Natural killer cell (primary cell): ENCODE measurements at regions not wholly inside any gene's neighbourhood (a gene's known extent, or its start where the extent isn't known, plus 50 kb on each side); places are given as distances from the start of the nearest gene placed in this dataset.

ENCODE experiments used
- ATAC-seq, 3 donors: fragments of 150-1000 bp in 2 of 3; fragments of 200-7000 bp in 1 of 3; cut with Tn5 transposase; 1 replicate in 1 of 3; 2 replicates in 2 of 3; pipeline ENCODE4 v1.10.0; 2021; ENCODE audit warnings: mild to moderate bottlenecking in 2 of 3, moderate library complexity in 2 of 3
- DNase-seq, 2 donors: peaks; one replicate each; pipeline versions ENCODE4 v3.0.0 to v3.0.0-alpha.2; 2013 to 2021; ENCODE audit warnings: mixed read lengths in 1 of 2
- H3K27ac ChIP-seq: one replicate; pipeline ENCODE4 v1.5.1; 2013; ENCODE audit warnings: mild to moderate bottlenecking, low read length
- H3K27me3 ChIP-seq: one replicate; pipeline ENCODE4 v1.6.1; 2013; ENCODE audit warnings: low read length; ENCODE audit not compliant: control insufficient read depth, insufficient read depth
- H3K36me3 ChIP-seq: one replicate; pipeline ENCODE4 v1.6.1; 2013; ENCODE audit warnings: low read length; ENCODE audit not compliant: control insufficient read depth, insufficient read depth
- H3K4me1 ChIP-seq: one replicate; pipeline ENCODE4 v1.6.1; 2013; ENCODE audit warnings: low read length; ENCODE audit not compliant: control insufficient read depth, insufficient read depth
- H3K4me3 ChIP-seq: one replicate; pipeline ENCODE4 v1.5.1; 2013; ENCODE audit warnings: low read length
- H3K9me3 ChIP-seq: one replicate; pipeline ENCODE4 v1.6.1; 2013; ENCODE audit warnings: low read length; ENCODE audit not compliant: control insufficient read depth, insufficient read depth
- H3K27ac Mint-ChIP-seq, 2 donors: one replicate each; pipeline ENCODE4 v1.8.0; 2022; ENCODE audit warnings: mild to moderate bottlenecking in 2 of 2, mixed read lengths in 2 of 2, moderate library complexity in 1 of 2
- H3K27me3 Mint-ChIP-seq, 2 donors: one replicate each; pipeline ENCODE4 v1.8.0; 2022; ENCODE audit warnings: low read depth in 2 of 2, mixed read lengths in 2 of 2
- H3K36me3 Mint-ChIP-seq: one replicate; pipeline ENCODE4 v1.8.0; 2022; ENCODE audit warnings: mixed read lengths
- H3K4me1 Mint-ChIP-seq, 2 donors: one replicate each; pipeline ENCODE4 v1.8.0; 2022; ENCODE audit warnings: mixed read lengths in 2 of 2
- H3K4me3 Mint-ChIP-seq: one replicate; pipeline ENCODE4 v1.8.0; 2022; ENCODE audit warnings: mild to moderate bottlenecking, moderate library complexity, mixed read lengths
- H3K9me3 Mint-ChIP-seq, 2 donors: one replicate each; pipeline ENCODE4 v1.8.0; 2022; ENCODE audit warnings: mixed read lengths in 2 of 2
- WGBS: methylation state at CpG from one replicate; pipeline ENCODE4 v1.1.7; 2013; ENCODE audit warnings: missing lambda C conversion rate; ENCODE audit not compliant: insufficient coverage; 5-methylcytosine and 5-hydroxymethylcytosine counted together
- intact Hi-C: fragments of 100-400 bp; cut with micrococcal nuclease; formaldehyde crosslinking; loops from one replicate; pipeline ENCODE4 v1.14.2; 2022
- TF ChIP-seq, protein P1 (sequence below): fragments of 200-600 bp; IDR thresholded peaks from one replicate; pipeline ENCODE4 v1.8.0; 2022; ENCODE audit warnings: antibody characterized with exemption

DNA sequence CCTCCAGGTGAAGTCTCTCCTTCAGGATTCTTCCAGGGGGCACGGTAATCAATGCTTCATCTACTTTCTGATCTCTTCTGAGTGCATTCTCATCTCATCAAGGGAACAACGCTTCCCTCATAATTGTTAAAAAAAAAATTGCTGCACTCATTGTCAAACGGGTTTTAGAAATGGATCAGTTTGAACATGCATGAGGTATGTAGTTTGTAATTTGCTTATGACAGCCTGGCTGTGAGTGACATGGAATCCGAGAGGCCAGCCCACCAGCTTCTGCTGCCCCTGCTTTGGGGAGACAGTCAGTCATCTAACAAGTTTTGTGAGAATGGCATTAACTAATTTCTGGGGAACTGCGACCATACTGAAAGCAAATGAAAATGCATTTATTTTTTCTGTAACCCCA lies 791.9 kb upstream of the SOX11 start:
- Histone ChIP-seq H3K27ac (no peak overlapping the region), H3K27me3 (no peaks in the 10 kb centered on the region), H3K36me3 (no peaks in the 10 kb centered on the region), H3K9me3 (peaks cover 2% of the 10 kb centered on the region), H3K4me3 (no peak overlapping the region), H3K4me1 (no peaks in the 10 kb centered on the region)
- DNase-seq: no peak
- Mint-ChIP-seq H3K9me3 (peaks cover 10 to 16% of the 10 kb centered on the region in 2 donors), H3K27me3 (no peaks in the 10 kb centered on the region), H3K36me3 (peaks cover 6% of the 10 kb centered on the region), H3K4me3 (no peak overlapping the region), H3K27ac (no peak overlapping the region), H3K4me1 (no peaks in the 10 kb centered on the region)
- intact Hi-C loops: no loop called here
- no peak for ATAC-seq
- TF ChIP-seq, protein P1, sequence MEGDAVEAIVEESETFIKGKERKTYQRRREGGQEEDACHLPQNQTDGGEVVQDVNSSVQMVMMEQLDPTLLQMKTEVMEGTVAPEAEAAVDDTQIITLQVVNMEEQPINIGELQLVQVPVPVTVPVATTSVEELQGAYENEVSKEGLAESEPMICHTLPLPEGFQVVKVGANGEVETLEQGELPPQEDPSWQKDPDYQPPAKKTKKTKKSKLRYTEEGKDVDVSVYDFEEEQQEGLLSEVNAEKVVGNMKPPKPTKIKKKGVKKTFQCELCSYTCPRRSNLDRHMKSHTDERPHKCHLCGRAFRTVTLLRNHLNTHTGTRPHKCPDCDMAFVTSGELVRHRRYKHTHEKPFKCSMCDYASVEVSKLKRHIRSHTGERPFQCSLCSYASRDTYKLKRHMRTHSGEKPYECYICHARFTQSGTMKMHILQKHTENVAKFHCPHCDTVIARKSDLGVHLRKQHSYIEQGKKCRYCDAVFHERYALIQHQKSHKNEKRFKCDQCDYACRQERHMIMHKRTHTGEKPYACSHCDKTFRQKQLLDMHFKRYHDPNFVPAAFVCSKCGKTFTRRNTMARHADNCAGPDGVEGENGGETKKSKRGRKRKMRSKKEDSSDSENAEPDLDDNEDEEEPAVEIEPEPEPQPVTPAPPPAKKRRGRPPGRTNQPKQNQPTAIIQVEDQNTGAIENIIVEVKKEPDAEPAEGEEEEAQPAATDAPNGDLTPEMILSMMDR: no peak
- WGBS: 80% methylated on average over 5 of the region's 5 CpGs

DNA sequence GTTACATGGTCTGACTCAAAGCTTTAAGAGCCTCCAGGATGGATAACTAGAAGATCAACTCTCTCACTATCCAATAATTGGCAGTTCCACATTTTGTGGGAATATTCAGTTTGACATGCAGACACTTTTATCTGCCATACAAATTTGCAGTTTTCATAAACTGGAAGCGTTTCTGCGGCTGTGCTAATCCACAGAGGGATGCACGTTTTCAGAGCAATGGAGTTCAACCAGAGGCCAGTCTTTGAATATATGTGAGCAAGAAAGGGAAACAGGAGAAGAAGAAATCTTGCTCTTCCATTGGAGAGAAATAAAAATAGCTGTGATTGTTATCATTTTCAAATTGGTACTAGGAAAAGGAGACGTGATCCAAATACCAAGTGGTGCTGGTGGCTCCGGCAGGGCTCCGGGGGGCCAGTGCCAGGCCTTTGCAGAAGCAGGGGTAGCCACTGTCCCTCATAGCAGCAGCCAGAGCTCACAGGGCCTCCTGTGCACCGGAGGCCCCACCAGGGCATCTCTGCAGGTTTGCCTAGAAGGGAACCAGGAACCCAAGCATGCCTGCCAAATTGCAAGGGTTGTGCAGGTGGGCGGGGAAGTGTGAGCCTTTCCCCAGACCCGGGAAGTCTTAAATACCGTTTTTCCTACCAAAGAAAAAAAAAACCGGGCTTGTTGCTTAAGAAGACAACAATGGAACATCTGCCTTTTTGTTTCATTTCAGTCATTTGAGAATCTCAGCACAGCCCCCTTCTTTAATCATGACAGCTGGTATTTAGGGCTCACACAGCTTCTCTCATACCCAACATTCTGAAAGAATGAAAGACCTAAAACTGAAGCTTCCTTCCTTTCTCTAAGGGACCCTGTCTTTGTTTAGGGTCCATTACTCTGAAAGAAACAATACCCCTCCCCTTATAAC lies 791.1 kb upstream of the SOX11 start:
- no peaks in the 10 kb centered on the region for H3K36me3 ChIP-seq
- 77% methylated on average over 11 of the region's 11 CpGs for WGBS
- Mint-ChIP-seq H3K27ac (no peak overlapping the region), H3K9me3 (peaks cover 10 to 13% of the 10 kb centered on the region in 2 donors), H3K27me3 (no peaks in the 10 kb centered on the region), H3K36me3 (peaks cover 6% of the 10 kb centered on the region), H3K4me3 (no peak overlapping the region), H3K4me1 (no peaks in the 10 kb centered on the region)
- H3K4me1 ChIP-seq: no peaks in the 10 kb centered on the region
- intact Hi-C loops: no loop called here
- TF ChIP-seq, protein P1: no peak
- H3K27ac ChIP-seq: no peak overlapping the region
- H3K27me3 ChIP-seq: no peaks in the 10 kb centered on the region
- no peak overlapping the region for H3K4me3 ChIP-seq
- no peaks in the 10 kb centered on the region for H3K9me3 ChIP-seq
- ATAC-seq (no peak), DNase-seq (no peak)

- whole genome bisulfite sequencing: 62% methylated on average over 12 of the region's 12 CpGs
- Mint-ChIP-seq H3K27me3 (no peaks in the 10 kb centered on the region), H3K36me3 (peaks cover 6% of the 10 kb centered on the region), H3K4me3 (no peak overlapping the region), H3K9me3 (peaks cover 12% of the 10 kb centered on the region in 2 donors), H3K27ac (no peak overlapping the region), H3K4me1 (no peaks in the 10 kb centered on the region)
- Histone ChIP-seq H3K27me3 (no peaks in the 10 kb centered on the region), H3K27ac (no peak overlapping the region), H3K4me3 (no peak overlapping the region), H3K36me3 (no peaks in the 10 kb centered on the region), H3K9me3 (no peaks in the 10 kb centered on the region), H3K4me1 (no peaks in the 10 kb centered on the region)
- TF ChIP-seq, protein P1: no peak
- no peak for ATAC-seq
- intact Hi-C loops: no loop called here
- no peak for DNase-seq
Observed at GRCh38 chr2:4903656-4904348, 788.4 kb upstream of the SOX11 start.
